HG02588 (cell line): ENCODE measurements at regions not wholly inside any gene's neighbourhood (a gene's known extent, or its start where the extent isn't known, plus 50 kb on each side); places are given as distances from the start of the nearest gene placed in this dataset.

Experiments used
- ATAC-seq: cut with Tn5 transposase; IDR thresholded peaks from one replicate; pipeline ENCODE4 v1.9.1; 2021; ENCODE audit warnings: mild to moderate bottlenecking, moderate library complexity; ENCODE audit not compliant: unreplicated experiment

DNA sequence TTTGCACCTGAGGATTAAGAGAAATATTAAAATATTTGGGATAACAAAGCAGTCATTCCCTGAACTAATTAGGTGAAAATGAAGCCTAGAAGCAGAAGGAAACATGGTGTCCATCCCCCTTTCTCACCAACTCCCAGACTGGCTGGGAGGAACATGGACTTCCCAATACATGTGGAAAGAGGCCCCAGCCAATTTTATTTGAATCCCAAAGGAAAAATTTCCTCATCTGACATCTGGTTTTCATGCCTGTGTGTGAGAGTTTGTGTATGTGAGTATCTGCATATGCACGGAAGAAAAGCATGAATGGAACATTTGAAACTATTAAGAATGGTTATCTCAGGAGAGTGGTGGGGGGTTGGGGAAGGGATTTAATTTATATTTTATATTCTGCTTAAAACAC is 84.3 kb downstream of the COPS8 start:
- no peak for ATAC-seq

DNA sequence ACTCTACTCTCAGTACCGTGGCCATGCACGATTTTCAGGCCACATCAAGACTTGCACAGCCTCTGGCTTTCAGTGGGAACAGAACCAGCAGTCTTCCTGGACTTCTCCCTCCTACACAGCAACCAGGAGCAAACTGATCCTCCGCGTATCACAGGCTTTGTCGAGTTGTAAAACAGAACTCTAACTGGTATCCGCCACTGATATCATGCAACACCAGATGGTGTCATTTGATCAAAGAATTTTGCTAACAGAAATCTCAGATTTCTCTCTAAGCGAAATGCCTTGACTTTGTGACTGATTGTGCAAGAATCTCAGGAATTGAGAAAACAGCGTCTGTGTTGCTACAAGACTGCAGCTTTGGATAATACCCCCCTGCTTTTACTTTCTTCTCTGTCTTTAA is 85.7 kb downstream of the COPS8 start:
- ATAC-seq, result no peak

DNA sequence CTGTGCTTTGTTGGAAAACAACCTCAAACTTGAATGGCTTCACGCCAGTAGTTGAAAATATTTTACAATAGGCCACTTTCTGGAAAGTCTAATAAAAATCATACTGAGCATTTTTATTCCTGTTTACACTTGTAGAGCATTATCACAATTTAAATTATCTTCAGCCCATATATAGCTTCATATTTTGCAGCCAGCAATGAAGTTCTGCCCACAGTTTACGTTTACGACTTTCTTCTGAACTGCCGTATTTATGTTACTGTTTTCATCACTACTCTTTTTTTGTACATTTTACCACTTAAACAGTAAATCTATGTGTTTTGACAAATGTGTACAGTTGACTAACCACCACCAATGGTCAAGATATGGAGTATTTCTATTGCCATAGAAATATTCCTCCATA is 86.2 kb downstream of the COPS8 start:
- ATAC-seq, result no peak

- ATAC-seq, result no peak
These were observed 91.4 kb downstream of the COPS8 start for GRCh38 chr2:237177052-237177451.

DNA sequence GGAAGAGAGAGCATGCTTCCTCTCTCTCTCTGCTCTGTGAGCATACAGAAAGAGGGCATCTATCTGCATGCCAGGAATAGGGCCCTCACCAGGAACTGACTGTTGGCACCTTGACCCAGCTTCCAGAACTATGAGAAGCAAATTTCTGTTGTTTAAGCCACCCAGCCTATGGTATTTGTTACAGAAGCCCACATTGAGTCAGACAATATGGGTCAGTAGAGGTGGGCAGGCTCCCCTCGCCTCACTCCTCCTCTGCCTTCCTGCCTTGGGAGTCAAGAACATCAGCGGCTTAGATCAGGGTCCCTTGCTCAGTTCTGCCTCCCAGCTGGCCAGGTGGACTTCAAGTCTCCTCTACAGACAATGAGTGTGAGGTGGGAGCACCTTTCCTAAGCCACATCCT is 92.3 kb downstream of the COPS8 start:
- ATAC-seq, result no peak

DNA sequence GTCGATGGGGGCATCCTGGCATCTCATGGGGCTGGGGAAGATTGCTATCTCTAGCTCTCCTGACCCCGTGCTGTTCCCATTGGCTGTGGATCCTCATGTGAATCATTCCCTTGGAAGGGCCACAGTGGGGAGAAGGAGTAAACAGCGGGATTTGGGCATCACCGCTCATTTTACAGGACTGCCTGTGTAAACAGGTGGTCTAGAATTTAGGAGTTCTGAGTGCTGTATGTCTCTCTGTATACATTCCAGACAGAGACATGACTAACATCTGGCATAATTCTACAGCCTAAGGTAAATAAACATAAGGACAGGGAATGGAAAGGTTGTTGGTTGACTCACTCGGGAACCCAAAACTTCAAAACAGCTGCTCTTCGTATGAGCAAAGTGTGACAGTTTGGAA is 92.7 kb downstream of the COPS8 start:
- ATAC-seq, result no peak

DNA sequence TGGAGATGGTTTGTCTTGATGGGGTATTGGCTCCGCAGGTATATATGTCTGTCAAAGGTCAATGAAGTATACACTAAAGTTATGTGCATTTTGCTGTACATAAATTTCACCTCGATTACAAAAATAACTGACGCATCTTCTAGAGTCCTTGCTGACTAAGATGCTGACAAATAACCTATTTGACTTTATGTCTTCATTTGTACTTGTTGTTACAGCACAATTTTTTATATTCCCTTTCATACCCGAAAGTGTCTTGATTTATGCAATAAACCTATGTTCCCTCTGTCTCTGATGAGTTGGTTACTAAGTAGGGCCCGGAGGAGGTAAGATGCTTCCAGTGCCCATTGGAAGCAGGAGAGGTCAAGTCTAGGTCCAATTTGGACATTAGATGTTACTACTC is 93.5 kb downstream of the COPS8 start:
- ATAC-seq, result no peak

GRCh38 chr2:237180187-237180586 is 94.5 kb downstream of the COPS8 start:
- ATAC-seq, result no peak

DNA sequence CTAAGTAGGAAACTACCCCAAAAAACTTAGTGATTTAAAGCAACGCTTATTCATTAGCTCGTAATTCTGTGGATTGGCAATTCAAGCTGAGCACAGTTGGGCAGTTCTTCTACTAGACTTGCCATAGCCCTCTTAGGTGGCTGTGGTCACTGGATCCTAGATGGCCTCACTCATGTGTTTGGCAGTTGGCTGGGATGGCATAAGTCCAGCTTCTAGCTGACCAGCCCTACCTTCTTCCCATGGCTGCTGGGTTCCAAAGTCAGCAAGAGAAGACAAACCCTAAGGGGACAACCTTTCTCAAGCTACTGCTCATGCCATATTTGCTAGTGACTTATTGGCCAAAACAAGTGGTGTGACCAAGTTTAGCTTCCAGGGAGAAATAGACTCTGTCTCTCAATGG is 95.3 kb downstream of the COPS8 start:
- no peak for ATAC-seq

DNA sequence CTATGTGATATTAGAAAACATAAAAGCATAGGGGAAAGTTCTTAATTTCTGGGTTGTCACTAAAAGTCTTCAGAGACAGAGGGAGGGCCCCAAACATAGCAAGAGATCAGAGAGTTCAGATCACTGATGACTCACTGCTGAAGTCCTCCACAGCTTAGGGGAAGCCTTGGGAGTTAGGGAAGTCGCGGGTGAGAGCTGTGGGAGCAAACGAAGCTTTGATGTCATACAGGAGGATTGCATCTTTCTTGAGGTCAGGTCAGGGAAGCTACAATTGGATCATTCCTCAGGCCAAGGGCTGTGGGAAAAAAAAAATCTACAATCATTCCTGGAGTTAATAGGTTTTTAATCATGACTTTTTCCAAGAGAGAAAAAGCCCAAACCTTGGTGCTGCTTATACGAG is 96.2 kb downstream of the COPS8 start:
- ATAC-seq, result no peak

DNA sequence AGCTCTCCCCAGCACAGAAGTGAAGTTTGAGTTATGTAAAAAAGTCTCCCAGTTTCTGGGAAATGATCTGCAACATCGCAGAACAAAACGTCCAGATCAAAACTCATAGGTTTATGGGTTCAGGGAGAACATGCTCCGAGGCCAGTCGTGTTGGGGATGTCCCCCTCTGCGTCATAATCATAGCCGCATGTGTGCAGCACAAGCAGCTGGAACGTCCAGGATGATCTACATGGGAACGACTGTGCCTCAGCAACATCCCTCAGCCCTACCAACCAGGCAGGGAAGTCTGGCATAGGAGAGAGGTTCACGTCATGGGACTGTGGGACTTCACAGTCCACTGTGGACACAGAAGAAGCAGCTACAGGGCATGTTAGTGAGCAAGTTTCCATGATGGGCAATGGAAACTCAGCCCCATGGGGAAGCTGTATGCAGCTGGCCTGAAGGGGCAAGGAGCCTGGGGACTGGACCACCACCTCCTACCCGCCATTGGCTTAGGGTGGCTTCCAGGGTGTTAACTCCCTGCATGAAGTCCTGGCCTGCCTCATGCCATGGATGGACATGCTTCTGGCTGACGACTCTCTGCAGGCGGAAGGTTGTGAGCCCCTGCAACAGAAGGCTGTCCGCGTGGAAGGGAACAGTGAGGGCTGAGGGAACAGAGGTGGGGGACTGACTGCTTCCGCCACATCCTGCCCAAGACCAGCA is 96.9 kb downstream of the COPS8 start:
- no peak for ATAC-seq

- ATAC-seq, result no peak
These were observed 98.7 kb downstream of the COPS8 start for GRCh38 chr2:237184192-237184918.

GRCh38 chr2:237184919-237185552 is 99.3 kb downstream of the COPS8 start:
- no peak for ATAC-seq

- ATAC-seq, result no peak
These were observed 99.8 kb downstream of the COPS8 start for GRCh38 chr2:237185553-237185925.

- ATAC-seq, result no peak
These were observed 104.1 kb downstream of the COPS8 start for GRCh38 chr2:237189799-237190198.

GRCh38 chr2:237190966-237191713 is 105.5 kb downstream of the COPS8 start:
- ATAC-seq, result no peak

- no peak for ATAC-seq
These were observed 106.0 kb downstream of the COPS8 start for GRCh38 chr2:237191714-237192081.

GRCh38 chr2:237192881-237193280 is 107.2 kb downstream of the COPS8 start:
- ATAC-seq, result no peak

DNA sequence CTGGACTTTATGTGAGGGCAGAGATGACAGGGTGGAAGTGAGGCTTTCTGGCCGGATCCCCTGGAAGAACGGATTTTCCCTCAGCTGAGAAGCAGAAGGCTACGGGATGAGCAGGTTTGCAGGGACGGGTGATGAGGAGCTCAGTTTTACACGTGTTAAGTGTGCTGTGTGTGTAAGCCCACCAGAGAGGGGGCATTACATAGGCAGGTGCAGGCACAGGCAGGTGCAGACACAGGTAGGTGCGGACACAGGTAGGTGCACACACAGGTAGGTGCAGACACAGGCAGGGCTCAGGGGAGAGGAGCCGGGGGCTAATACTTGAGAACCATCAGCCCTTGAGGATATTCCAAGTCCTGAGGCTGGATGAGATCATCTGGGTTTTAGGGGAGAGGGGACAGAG is 107.7 kb downstream of the COPS8 start:
- ATAC-seq, result no peak

DNA sequence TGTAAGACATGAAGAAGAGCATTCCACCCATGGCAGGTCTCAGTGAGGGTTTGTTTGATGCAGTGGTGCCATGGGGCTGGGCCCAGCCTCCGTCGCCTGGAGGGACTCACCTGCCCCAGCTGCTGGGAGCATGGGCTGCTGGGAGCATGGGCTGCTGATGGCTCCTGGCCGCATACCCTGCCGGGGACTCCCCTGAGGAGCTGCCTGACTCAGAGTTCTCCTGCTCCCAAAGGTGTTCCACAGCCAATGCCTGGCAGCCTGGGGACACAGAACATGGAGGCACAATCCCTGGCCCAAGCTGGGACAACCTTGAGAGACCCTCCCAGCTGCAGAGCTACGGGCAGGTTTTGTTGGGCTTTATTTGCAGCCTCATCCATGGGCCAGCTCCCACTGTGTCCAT is 108.4 kb downstream of the COPS8 start:
- ATAC-seq, result no peak

- no peak for ATAC-seq
These were observed 109.2 kb downstream of the COPS8 start for GRCh38 chr2:237194906-237195305.
